ENCODE measurements at regions not wholly inside any gene's neighbourhood (a gene's known extent, or its start where the extent isn't known, plus 50 kb on each side); places are given as distances from the start of the nearest gene placed in this dataset.

DNA sequence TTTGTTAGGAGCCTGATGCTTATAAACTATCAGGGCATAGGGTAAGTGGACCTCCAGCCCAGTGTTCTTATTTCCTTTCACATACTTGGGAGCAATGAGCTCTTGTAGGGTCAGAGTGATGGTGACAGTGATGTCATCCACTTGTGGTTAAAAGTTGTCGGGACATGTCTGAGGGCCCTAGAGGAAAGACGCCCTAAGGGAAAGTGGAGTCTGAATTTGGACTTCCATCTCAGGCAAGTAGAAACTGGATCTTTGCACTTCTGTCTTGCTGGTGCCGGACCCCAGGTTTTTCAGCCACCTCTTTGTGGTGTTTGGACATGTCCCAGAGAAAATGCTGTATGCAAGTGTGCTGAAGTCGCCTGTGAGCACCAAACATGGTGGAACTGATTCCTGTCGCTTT is 900.5 kb downstream of the C6orf118 start:
- no peak overlapping the region for H3K27ac Mint-ChIP-seq
- H3K9me3 Mint-ChIP-seq = peaks cover 7% of the 10 kb centered on the region
- H3K27me3 Mint-ChIP-seq = peaks cover 2% of the 10 kb centered on the region
- DNase-seq = no peak
- no peak overlapping the region for H3K4me3 Mint-ChIP-seq
- ATAC-seq = no peak
- H3K4me1 Mint-ChIP-seq = no peaks in the 10 kb centered on the region
- no peaks in the 10 kb centered on the region for H3K36me3 Mint-ChIP-seq (ENCODE audit: low read depth)

DNA sequence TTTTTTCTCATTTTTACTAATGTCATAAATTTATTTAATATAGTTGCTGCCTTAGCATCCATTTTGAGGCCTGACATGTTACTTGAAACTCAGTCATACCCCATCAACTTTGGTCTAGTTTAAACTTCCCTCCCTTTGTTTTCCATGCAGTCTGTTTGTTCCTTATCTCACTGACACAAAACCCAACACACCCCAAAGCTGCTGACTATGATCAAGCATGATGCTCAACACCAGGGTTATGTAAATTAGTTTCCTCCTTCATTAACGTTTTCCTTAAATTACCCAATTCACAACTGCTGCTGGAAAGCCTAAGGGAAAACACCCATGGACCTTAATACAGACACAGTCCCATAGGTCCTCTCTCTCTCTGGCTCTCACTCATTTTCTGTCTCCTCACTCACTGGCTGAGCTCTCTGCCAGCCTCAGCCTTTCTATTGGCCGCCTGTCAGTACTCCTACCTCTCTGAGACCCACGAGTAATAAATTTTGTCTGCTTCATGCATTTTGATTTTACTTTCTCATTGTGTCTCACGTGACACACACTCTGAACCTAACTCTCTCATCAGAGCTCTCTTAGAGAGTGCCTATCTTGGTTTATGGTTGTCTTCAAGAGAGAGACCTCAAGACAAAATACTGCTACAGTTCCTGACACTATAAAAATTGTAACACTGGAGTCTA is 904.5 kb downstream of the C6orf118 start:
- Mint-ChIP-seq H3K27me3 (peaks cover 2% of the 10 kb centered on the region), H3K27ac (no peak overlapping the region), H3K4me3 (no peak overlapping the region), H3K4me1 (no peaks in the 10 kb centered on the region), H3K36me3 (ENCODE audit: low read depth) (no peaks in the 10 kb centered on the region), H3K9me3 (peaks cover 5% of the 10 kb centered on the region)
- DNase-seq (no peak), ATAC-seq (no peak)

DNA sequence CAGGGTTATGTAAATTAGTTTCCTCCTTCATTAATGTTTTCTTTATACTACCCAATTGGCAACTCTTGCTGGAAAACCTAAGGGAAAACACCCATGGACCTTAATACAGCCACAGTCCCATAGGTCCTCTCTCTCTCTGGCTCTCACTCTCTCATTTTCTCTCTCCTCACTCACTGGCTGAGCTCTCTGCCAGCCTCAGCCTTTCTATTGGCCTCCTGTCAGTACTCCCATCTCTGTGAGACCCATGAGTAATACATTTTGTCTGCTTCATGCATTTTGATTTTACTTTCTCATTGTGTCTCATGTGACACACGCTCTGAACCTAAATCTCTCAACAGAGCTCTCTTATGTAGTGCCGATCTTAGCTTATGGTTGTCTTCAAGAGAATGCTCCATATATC is 907.5 kb downstream of the C6orf118 start:
- Mint-ChIP-seq H3K4me1 (no peaks in the 10 kb centered on the region), H3K4me3 (no peak overlapping the region), H3K27ac (no peak overlapping the region), H3K9me3 (peaks cover 4% of the 10 kb centered on the region), H3K27me3 (no peaks in the 10 kb centered on the region), H3K36me3 (ENCODE audit: low read depth) (no peaks in the 10 kb centered on the region)
- ATAC-seq = no peak
- no peak for DNase-seq

DNA sequence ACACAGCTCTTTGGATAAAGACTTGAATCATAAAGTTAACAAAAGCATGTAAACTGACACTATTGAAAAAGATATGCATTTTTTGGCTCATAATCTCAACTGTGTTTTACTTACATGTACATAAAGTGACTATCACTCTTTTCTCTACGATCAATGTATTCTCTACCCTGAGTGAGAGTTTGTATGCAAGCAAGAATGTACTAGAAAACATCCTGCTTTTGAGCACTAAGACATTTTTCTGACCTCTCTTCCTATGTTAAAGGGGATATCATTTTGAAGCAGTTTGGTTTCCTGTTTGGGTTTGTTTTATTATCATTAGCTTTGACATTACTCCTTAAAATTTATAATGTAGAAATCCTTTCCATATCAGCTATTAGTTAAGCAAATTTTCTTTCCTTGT is 910.8 kb downstream of the C6orf118 start:
- H3K9me3 Mint-ChIP-seq = peaks cover 8% of the 10 kb centered on the region
- no peaks in the 10 kb centered on the region for H3K4me1 Mint-ChIP-seq
- H3K36me3 Mint-ChIP-seq (ENCODE audit: low read depth) = no peaks in the 10 kb centered on the region
- DNase-seq (no peak), ATAC-seq (no peak)
- no peak overlapping the region for H3K27ac Mint-ChIP-seq
- no peaks in the 10 kb centered on the region for H3K27me3 Mint-ChIP-seq
- no peak overlapping the region for H3K4me3 Mint-ChIP-seq

DNA sequence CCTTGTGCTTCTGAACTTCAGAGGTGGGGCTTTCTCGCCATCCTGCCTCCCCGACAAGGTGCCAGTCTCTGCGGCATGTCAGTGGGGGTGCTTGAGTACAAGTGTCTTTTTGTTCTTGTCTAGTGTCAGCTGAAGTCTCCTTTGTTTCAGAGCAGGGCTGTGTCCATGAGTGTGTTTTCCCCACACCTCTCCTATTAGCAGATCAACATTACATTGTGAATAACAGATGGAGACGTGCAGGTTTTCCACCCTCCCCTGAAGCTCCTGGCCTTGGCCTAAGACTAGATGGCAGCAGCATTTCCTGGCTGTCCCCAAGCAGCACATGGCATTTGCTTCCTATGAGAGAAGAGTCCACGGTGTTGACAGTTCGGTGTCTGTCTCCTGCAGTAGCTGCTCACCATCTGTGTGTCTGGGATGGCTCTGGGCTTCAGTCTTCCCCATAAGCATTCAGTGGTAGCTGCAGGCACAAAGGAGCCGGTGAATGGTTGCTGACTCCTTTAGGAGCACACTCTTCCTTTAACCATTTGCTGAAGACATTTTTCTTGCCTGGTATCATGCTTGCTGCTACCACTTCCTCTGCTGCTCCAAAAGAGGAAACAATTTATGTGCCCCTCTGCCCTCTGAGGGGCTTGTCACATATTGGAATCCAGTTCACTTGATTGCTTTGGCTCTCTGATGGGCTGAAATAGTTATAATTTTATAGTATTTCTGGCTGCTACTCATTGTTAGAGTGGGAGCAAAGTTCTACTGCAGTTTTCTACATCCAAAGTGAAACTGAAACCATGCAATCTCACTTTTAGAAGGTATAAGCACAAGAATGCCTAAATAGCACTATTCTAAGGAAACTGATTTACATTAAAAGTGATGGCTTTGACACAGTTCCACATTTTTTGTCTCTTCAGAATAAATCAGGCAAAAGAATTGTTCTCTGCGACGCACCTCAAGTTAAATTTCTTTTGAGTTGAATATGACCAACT is 913.0 kb downstream of the C6orf118 start:
- no peaks in the 10 kb centered on the region for H3K27me3 Mint-ChIP-seq
- no peaks in the 10 kb centered on the region for H3K36me3 Mint-ChIP-seq (ENCODE audit: low read depth)
- no peak for ATAC-seq

DNA sequence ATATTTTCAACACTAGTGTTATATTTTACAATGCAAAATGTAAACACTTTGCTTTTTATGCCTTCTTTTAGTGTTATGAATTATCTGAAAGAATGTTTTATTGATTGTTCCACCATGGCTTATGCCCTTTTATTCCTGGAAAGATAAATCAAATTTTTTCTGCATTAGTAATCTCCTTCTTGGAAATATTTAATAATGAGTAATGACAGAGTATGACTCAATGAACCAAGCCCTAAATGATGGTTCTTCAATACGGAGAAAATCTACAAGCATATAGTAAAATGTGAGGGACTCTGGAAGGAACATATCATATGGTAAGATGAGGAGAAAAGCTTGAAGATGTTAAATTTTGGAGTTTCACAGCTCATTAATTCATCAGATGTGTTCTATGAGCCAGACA is 929.6 kb downstream of the C6orf118 start:
- Mint-ChIP-seq H3K4me1 (no peaks in the 10 kb centered on the region), H3K27me3 (no peaks in the 10 kb centered on the region), H3K9me3 (peaks cover 14% of the 10 kb centered on the region), H3K36me3 (ENCODE audit: low read depth) (no peaks in the 10 kb centered on the region), H3K27ac (no peak overlapping the region), H3K4me3 (no peak overlapping the region)
- ATAC-seq (no peak), DNase-seq (no peak)

More for the DNA sequence above, 913.0 kb downstream of the C6orf118 start:
- Mint-ChIP-seq H3K9me3 (peaks cover 4% of the 10 kb centered on the region), H3K4me1 (no peaks in the 10 kb centered on the region), H3K4me3 (peak overlapping the region; percentile 22), H3K27ac (no peak overlapping the region)
- DNase-seq = no peak

DNA sequence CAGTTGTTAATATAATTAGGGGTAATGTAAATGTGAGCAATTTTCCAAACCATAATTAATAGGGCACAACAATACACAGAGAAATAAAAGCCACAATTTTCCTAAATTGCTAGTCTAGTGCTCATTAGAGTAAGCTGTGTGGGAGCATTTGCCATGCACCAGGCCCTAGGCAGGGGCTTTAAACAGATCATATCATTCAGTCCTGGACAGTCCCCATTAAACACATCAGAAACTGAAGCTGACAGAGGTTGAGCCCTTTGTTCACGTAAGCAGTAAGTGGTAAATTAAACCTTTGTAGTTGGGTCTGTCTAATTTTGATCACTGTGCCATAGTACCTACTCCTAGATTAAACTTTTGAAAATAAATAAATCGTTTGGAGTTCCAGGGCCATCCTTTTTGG is 931.1 kb downstream of the C6orf118 start:
- H3K27me3 Mint-ChIP-seq = no peaks in the 10 kb centered on the region
- no peaks in the 10 kb centered on the region for H3K36me3 Mint-ChIP-seq (ENCODE audit: low read depth)
- DNase-seq (no peak), ATAC-seq (no peak)
- H3K27ac Mint-ChIP-seq = no peak overlapping the region
- H3K9me3 Mint-ChIP-seq = peaks cover 8% of the 10 kb centered on the region
- no peak overlapping the region for H3K4me3 Mint-ChIP-seq
- H3K4me1 Mint-ChIP-seq = no peaks in the 10 kb centered on the region

DNA sequence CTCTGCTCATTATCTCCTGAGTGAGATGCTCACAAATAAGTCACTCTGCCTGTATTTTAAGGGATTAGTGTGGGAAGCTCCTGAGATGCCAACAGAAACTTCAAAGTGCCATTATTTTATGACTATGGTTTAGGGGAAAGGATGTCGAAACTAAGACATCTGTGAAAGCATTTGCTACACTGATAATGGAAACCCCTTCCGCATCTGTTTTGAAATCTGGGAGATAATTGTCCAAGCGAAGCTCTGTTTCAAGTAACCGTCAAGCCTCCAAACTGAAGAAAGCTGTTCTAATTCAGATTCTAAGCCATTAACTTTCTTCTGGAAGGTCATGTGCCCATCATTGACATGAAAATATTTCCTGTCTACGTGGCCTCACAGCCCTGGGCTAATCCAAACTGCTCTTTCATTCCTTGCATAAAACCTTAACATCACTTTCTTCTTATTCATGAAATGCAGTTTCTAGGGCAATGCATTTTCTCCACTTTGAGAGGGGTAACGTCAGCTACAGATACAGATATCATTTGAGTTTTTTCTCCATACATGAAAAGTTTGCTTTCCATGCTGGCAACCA is 932.0 kb downstream of the C6orf118 start:
- Mint-ChIP-seq H3K4me3 (no peak overlapping the region), H3K4me1 (no peaks in the 10 kb centered on the region), H3K27me3 (no peaks in the 10 kb centered on the region), H3K27ac (no peak overlapping the region), H3K9me3 (peaks cover 8% of the 10 kb centered on the region), H3K36me3 (ENCODE audit: low read depth) (no peaks in the 10 kb centered on the region)
- ATAC-seq (no peak), DNase-seq (no peak)

DNA sequence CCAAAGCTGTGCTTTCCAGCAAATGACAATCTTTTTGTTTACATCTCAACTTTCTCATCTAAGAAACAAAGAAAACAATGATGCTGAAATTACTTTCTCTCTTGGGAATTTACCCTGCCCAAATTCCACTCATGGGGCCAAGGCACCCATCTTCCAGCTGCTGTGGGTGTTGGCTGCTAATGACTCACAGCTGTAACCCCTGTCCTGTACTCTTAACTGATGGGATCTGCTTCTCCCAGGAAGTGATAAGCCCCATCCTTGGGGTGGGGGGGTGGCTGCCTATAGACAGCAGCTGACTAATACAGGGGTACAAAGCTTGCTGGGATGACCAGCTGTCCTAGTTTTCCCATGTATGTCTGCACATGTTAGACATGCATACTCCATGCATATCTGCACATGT is 938.6 kb downstream of the C6orf118 start:
- no peak overlapping the region for H3K4me3 Mint-ChIP-seq
- no peak overlapping the region for H3K27ac Mint-ChIP-seq
- no peaks in the 10 kb centered on the region for H3K4me1 Mint-ChIP-seq
- H3K9me3 Mint-ChIP-seq = no peaks in the 10 kb centered on the region
- H3K27me3 Mint-ChIP-seq = no peaks in the 10 kb centered on the region
- ATAC-seq (no peak), DNase-seq (no peak)
- no peaks in the 10 kb centered on the region for H3K36me3 Mint-ChIP-seq (ENCODE audit: low read depth)

DNA sequence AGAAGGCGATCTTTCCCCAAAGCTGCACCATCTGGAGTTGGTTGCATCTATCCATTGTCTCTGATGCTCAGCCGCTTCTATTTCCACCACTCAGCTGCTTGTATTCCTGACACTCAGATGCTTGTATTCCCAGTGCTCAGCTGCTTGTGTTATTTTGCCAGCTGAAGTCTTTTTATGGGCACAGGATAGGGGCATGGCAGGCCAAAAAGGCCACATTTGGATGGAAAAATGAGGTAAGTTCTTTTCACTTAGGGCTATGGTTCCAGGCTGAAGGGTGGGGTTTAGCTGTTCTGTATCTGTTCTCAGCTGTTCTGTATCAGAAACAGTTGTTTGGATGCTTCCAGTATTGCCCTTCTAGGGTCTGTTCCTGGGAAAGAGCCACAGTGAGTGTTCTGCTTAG is 944.9 kb downstream of the QKI start:
- Mint-ChIP-seq H3K4me1 (no peaks in the 10 kb centered on the region), H3K9me3 (peaks cover 39% of the 10 kb centered on the region), H3K27me3 (no peaks in the 10 kb centered on the region), H3K4me3 (no peak overlapping the region), H3K36me3 (ENCODE audit: low read depth) (no peaks in the 10 kb centered on the region), H3K27ac (no peak overlapping the region)
- ATAC-seq (no peak), DNase-seq (no peak)

DNA sequence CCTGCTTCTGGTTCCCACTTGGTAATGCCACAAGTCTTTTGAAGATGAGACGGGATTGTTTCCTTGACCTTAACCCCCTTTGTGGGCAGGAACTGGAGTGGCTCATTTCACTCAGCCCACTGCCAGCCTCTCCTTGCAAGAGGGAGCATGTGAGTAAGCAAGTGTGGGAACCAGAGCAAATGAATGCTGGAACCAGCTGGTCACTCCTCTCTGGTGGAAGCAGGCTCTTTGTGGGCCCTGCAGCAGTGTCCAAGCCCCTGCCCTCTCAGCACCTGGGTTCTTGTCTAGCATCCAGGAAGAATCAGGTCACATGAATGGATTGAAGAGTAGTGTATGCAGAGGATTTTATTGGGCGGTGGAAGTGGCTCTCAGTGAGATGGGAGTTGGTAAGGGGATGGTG is 944.5 kb downstream of the QKI start:
- H3K27ac Mint-ChIP-seq = no peak overlapping the region
- peaks cover 39% of the 10 kb centered on the region for H3K9me3 Mint-ChIP-seq
- DNase-seq (no peak), ATAC-seq (no peak)
- H3K4me3 Mint-ChIP-seq = no peak overlapping the region
- H3K36me3 Mint-ChIP-seq (ENCODE audit: low read depth) = no peaks in the 10 kb centered on the region
- H3K27me3 Mint-ChIP-seq = no peaks in the 10 kb centered on the region
- no peaks in the 10 kb centered on the region for H3K4me1 Mint-ChIP-seq

DNA sequence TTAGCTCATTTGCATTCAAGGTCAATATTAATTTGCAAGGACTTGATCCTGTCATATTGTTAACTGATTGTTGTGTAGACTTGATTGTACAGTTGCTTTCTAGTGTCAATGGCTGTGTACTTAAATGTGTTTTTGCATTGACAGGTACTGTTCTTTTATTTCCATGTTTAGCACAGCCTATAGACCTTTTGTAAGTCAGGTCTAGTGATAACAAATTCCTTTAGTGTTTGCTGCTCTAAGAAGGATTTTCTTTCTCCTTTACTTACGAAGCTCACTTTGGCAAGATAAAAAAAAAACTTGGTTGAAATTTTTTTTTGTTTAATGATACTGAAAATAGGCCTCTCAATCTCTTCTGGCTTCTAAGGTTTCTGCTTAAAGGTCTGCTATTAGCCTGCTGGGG is 942.3 kb downstream of the QKI start:
- H3K27ac Mint-ChIP-seq = no peak overlapping the region
- no peaks in the 10 kb centered on the region for H3K36me3 Mint-ChIP-seq (ENCODE audit: low read depth)
- DNase-seq = no peak
- H3K9me3 Mint-ChIP-seq = peaks cover 36% of the 10 kb centered on the region
- no peak for ATAC-seq
- H3K27me3 Mint-ChIP-seq = no peaks in the 10 kb centered on the region
- H3K4me3 Mint-ChIP-seq = no peak overlapping the region
- H3K4me1 Mint-ChIP-seq = no peaks in the 10 kb centered on the region

DNA sequence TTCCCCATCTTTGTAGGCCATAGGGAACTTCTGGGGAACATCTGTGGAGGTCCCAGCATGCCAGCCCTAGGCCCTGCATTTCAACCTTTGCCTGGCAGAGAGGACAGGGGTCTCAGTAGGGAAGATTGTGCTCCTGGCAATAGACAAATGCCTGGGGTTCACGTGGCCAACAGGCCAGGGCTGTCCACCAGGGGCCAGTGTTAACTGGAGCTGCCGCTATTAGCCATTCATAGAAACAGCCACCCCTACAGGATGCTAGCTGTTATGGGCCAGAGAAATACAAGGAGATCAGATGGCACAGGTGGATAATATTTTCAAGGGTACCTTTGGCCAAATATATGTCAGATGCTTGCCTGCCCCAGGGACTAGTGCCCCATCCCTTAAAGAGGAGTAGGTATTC is 932.9 kb downstream of the QKI start:
- DNase-seq (no peak), ATAC-seq (no peak)
- H3K4me3 Mint-ChIP-seq = no peak overlapping the region
- H3K36me3 Mint-ChIP-seq (ENCODE audit: low read depth) = no peaks in the 10 kb centered on the region
- H3K27me3 Mint-ChIP-seq = no peaks in the 10 kb centered on the region
- H3K9me3 Mint-ChIP-seq = peaks cover 11% of the 10 kb centered on the region
- H3K27ac Mint-ChIP-seq = no peak overlapping the region
- H3K4me1 Mint-ChIP-seq = no peaks in the 10 kb centered on the region

DNA sequence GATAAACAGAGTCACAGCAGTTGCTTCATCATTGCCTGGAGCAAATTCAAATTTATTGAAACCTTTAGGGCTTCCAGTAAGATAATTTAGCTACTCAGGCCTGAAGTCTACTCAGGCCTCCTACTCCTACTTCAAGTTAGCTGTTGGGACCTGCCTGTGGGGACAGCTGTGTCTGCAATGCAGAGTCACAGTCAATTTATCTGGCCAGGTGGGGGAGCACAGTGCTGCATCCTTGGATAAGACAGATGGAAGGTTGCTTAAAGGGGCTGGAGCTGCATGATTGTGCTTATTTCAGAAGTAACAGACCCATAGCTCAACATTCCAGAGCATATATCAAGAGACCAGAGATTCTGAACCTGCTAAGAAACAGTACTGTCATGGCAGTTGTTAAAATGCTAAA is 932.1 kb downstream of the QKI start:
- no peak for ATAC-seq
- no peak for DNase-seq
- Mint-ChIP-seq H3K36me3 (ENCODE audit: low read depth) (no peaks in the 10 kb centered on the region), H3K4me3 (no peak overlapping the region), H3K27ac (no peak overlapping the region), H3K27me3 (no peaks in the 10 kb centered on the region), H3K4me1 (no peaks in the 10 kb centered on the region), H3K9me3 (peaks cover 11% of the 10 kb centered on the region)

Measured in activated naive CD8-positive, alpha-beta T cell treated with anti-CD3 and anti-CD28 coated beads, Interleukin-2, amount 50 U/mL, for 24 hours (primary cell).